Aorta (tissue), 5 donors: ENCODE measurements at regions not wholly inside any gene's neighbourhood (a gene's known extent, or its start where the extent isn't known, plus 50 kb on each side); places are given as distances from the start of the nearest gene placed in this dataset.

Source experiments
- ATAC-seq: fragments of 200-7000 bp; cut with Tn5 transposase; one replicate; pipeline ENCODE4 v1.9.1; 2022; ENCODE audit warnings: moderate library complexity; ENCODE audit not compliant: low FRiP score
- DNase-seq, 2 donors: peaks; one replicate each; pipeline ENCODE4 v3.0.0-alpha.2; 2020
- H3K27ac ChIP-seq, 2 donors: one replicate each; pipeline ENCODE4 v1.5.1; 2013; ENCODE audit warnings: low read length in 2 of 2, mild to moderate bottlenecking in 2 of 2, moderate library complexity in 2 of 2, control low read depth in 1 of 2, inconsistent platforms in 1 of 2, low read depth in 1 of 2
- H3K27me3 ChIP-seq, 2 donors: one replicate each; pipeline ENCODE4 v1.6.1; 2013; ENCODE audit warnings: control low read depth in 1 of 2, low read length in 1 of 2, mild to moderate bottlenecking in 1 of 2, moderate library complexity in 1 of 2; ENCODE audit not compliant: insufficient read depth in 2 of 2, control insufficient read depth in 1 of 2
- H3K36me3 ChIP-seq, 2 donors: one replicate each; pipeline ENCODE4 v1.6.1; 2013; ENCODE audit warnings: control low read depth in 1 of 2, low read length in 1 of 2, mild to moderate bottlenecking in 1 of 2; ENCODE audit not compliant: insufficient read depth in 2 of 2, control insufficient read depth in 1 of 2
- H3K4me1 ChIP-seq, 2 donors: one replicate each; pipeline ENCODE4 v1.6.1; 2013; ENCODE audit warnings: low read length in 2 of 2, control low read depth in 1 of 2, mild to moderate bottlenecking in 1 of 2, moderate library complexity in 1 of 2; ENCODE audit not compliant: insufficient read depth in 2 of 2, control insufficient read depth in 1 of 2
- H3K4me3 ChIP-seq, 2 donors: one replicate each; pipeline ENCODE4 v1.5.1; 2013; ENCODE audit warnings: low read length in 2 of 2, control low read depth in 1 of 2, mild to moderate bottlenecking in 1 of 2
- H3K9me3 ChIP-seq: one replicate; pipeline ENCODE4 v1.6.1; 2013; ENCODE audit warnings: mild to moderate bottlenecking, low read length; ENCODE audit not compliant: control insufficient read depth
- WGBS, 2 donors: extraction: QIAGEN DNeasy Blood & Tissue Kit; methylation state at CpG; one replicate each; pipeline ENCODE4 v1.1.7; 2013; 5-methylcytosine and 5-hydroxymethylcytosine counted together
- intact Hi-C, 2 donors: fragments of 100-400 bp; cut with DNase I; formaldehyde crosslinking; loops; one replicate each; pipeline versions ENCODE4 v1.14.2 to v1.15.0; 2022
- donor health status: healthy with polysubstance abuse.
- donor health status: Bipolar disorder and iron deficiency.
- donor health status: DM: no; HTN: no; CAD: no.
- donor health status: DM: no; HTN: no; CAD: no.
- donor health status: DM: yes; HTN: yes; CAD: no.

DNA sequence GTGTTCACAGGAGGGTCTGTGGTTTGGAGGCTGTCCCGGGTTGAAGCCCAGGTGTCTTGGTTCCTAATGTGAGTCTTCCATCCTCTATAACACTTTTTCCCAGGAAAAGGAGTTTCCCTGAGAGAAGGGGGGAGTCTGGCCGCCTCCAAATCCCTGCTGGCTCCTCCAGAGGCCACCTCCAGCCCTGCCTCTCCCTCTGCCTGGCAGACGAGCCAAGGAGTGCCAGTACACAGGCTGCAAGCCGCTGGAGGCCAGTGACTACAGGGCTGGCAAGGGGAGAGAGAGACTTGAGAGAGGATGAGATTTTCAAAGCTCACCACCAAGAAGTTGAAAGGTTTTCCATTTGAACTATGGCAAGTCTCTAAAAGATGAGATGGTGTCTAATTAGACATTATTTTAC lies 154.2 kb upstream of the ID2 start:
- Histone ChIP-seq H3K36me3 (no peaks in the 10 kb centered on the region), H3K9me3 (peaks cover under 1% of the 10 kb centered on the region), H3K27ac (no peak overlapping the region), H3K4me3 (no peak overlapping the region), H3K4me1 (no peaks in the 10 kb centered on the region), H3K27me3 (no peaks in the 10 kb centered on the region)
- intact Hi-C loops = no loop called here
- DNase-seq = no peak
- WGBS, 2 donors = 75 to 78% methylated on average over 4 of the region's 4 CpGs
- ATAC-seq = no peak

DNA sequence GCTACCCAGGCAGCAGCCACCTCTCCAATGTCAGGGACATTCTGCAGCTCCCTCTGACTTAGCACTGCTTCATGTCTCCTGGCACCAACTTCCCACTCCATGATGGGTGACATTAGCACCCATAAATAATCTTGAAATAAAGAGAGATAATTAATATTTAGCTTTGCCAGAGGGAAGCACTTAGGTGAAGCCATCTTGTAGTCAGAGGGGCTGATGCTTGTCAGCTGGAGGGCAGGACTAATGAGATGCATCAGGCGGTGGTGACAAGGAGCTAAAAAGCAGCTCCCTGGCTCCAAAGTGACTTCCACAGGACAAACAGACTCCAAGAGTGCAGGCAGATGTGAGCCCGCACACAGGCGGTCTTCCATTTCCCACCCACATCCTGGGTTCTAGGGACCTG lies 153.0 kb upstream of the ID2 start:
- no peak for DNase-seq

DNA sequence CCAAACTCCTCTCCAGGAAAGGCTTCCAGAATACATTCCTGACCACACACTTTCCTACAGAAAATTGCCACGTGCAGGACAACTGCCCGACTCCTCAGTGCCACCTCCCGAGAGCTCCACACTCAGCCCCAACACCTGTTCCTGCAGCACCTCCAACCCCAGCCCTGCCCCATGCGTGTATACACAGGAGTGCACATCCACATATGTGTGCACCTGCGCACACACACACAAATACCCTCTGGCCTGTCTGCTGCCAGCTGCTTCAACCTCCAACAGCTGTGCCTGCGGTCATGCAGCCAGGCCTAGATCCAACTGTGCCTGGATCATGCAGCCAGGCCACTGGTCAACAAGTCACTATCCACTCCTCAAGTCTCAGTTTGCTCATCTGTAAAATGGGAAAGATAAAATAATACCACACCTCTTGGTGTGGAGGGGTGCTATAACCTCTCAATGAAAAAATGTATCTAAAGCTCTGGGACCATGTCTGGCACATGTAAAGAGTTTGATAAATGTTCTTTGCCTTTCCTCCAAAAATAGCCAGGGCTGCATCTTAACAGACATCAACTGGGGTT lies 152.1 kb upstream of the ID2 start:
- H3K4me3 ChIP-seq = no peak overlapping the region
- intact Hi-C loops = no loop called here
- WGBS, 2 donors = 92 to 95% methylated on average over 6 of the region's 6 CpGs
- H3K9me3 ChIP-seq = peaks cover 1% of the 10 kb centered on the region
- no peaks in the 10 kb centered on the region for H3K36me3 ChIP-seq
- no peak overlapping the region for H3K27ac ChIP-seq
- no peak for DNase-seq
- no peaks in the 10 kb centered on the region for H3K27me3 ChIP-seq
- ATAC-seq = no peak
- H3K4me1 ChIP-seq = no peaks in the 10 kb centered on the region

More for the DNA sequence above, 153.0 kb upstream of the ID2 start:
- ATAC-seq = no peak
- WGBS, 2 donors = 98% methylated on average over 3 of the region's 3 CpGs
- Histone ChIP-seq H3K4me3 (no peak overlapping the region), H3K36me3 (no peaks in the 10 kb centered on the region), H3K4me1 (no peaks in the 10 kb centered on the region), H3K27me3 (no peaks in the 10 kb centered on the region), H3K9me3 (peaks cover 1% of the 10 kb centered on the region), H3K27ac (no peak overlapping the region)
- intact Hi-C loops = no loop called here

DNA sequence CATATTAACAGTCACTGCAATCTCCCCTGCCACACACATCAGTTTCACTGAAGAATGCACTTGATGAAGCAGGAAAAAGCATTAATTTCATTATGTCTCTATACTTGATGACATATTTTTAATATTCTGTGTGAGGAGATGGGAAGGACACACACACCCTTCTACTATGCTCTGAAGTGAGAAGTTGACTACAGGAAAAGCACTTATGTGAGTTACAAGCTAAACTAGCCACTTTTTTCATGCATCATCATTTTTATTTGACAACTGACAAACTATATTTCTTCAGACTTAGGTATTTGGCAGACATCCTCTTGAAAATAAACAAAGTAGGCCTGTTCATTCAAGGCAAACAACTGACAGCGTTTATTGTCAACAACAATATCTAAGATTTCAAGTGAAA lies 150.4 kb upstream of the ID2 start:
- WGBS, 2 donors = 93 to 97% methylated on average over 1 of the region's 1 CpG
- Histone ChIP-seq H3K27me3 (no peaks in the 10 kb centered on the region), H3K9me3 (peaks cover 1% of the 10 kb centered on the region), H3K4me3 (no peak overlapping the region), H3K36me3 (no peaks in the 10 kb centered on the region), H3K4me1 (no peaks in the 10 kb centered on the region), H3K27ac (no peak overlapping the region)
- intact Hi-C loops = no loop called here
- ATAC-seq = no peak
- no peak for DNase-seq

DNA sequence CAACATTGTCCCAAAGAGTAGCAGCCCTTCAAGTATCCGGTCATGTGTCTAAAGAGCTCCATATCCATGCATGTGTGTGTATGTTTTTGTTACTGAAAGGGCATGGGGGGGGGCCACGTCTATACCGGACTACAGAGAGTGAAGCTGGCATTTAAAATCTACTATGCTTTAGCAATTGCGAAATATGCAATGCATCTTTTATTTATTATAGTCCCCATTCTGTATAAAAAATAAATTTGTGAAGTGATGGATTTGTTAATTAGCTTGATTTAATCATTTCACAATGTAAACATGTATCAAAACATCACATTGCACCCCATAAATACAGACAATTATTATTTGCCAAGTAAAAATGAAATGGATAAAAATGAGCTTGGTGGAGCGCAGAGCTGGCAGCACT lies 149.4 kb upstream of the ID2 start:
- Histone ChIP-seq H3K9me3 (peaks cover 1% of the 10 kb centered on the region), H3K4me1 (no peaks in the 10 kb centered on the region), H3K4me3 (no peak overlapping the region), H3K27ac (no peak overlapping the region), H3K27me3 (no peaks in the 10 kb centered on the region), H3K36me3 (no peaks in the 10 kb centered on the region)
- DNase-seq (peak in 1 of 2 donors; percentile 7), ATAC-seq (no peak)
- 90 to 91% methylated on average over 5 of the region's 5 CpGs for WGBS, 2 donors
- intact Hi-C loops = no loop called here

DNA sequence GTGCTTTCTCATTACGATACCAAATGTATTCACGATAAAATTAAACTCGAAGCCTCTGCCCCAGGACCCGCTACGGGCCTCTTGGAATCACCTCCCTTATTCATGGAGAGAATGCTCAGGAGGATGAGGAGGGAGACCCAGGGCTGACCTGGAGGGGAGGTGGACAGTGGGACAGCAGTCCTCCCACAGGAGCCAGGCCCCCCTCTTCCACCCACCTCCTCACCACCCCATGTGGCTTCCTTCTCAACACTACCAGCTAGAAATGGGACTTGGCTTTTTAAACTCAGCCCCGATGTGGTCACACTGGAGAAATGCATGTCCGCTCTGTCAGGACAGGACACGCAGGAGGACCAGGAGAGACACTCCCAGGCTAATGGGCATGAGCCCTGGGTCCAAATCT lies 147.9 kb upstream of the ID2 start:
- Histone ChIP-seq H3K4me1 (no peaks in the 10 kb centered on the region), H3K9me3 (peaks cover 1% of the 10 kb centered on the region), H3K4me3 (no peak overlapping the region), H3K36me3 (no peaks in the 10 kb centered on the region), H3K27ac (no peak overlapping the region), H3K27me3 (no peaks in the 10 kb centered on the region)
- 97% methylated on average over 8 of the region's 8 CpGs for WGBS, 2 donors
- DNase-seq (peak; percentile 43 to 54), ATAC-seq (no peak)
- intact Hi-C loops = no loop called here

DNA sequence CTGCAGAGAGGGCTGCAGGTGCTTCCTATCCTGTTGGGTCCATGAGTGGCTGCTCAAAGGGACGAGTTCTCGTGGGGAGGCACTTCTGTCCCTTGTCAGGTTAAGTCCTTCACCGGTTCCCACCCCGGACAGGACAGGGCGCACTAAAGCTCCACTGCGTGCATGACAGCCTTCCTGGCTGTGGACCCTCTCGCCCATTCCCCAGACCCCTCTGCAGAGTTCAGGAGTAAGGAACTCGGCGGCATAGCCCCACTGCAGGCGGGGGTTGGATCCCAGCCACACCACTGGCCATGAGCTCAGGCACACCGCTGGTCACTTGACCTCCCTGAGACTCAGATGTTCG lies 147.5 kb upstream of the ID2 start:
- intact Hi-C loops = no loop called here
- 94% methylated on average over 12 of the region's 12 CpGs for WGBS, 2 donors
- Histone ChIP-seq H3K4me1 (no peaks in the 10 kb centered on the region), H3K4me3 (no peak overlapping the region), H3K36me3 (no peaks in the 10 kb centered on the region), H3K27me3 (no peaks in the 10 kb centered on the region), H3K9me3 (peaks cover 1% of the 10 kb centered on the region), H3K27ac (no peak overlapping the region)
- ATAC-seq (no peak), DNase-seq (peak in 1 of 2 donors; percentile 42)

DNA sequence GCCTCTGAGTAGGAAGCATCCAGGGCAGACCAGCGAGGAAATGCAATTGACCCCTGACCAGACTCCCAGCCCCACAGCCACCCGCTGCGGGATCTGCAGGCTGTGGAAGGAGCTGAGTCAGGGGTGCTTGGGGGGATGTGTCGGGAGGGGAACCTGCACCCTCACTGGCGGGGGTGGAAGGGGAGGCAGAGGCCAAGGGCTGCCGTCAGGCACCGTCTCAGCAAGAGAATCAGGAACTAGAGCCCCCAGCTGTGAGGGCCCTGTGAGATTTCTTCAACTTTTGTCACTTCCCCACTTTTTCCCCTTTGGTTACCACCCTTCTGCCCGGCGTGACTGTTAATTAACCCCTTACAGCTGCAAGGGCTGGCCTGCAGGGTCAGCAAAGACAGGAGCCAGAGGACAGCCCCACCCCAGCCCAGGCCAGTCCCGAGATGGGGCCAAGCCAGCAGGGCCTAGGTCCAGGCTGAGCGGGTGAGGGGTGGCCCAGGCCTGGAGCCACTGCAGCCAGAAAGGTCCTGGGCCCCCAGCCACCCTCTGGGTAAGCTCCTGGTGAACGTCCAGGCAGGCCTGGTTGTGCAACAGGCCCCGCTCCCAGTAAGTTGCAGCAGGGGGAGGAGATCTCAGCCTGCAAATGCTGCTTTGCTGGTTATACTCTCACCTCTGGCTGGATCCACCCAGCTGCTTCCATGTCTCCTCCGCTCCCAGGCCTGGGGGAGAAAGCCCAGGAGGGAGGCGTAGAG lies 147.0 kb upstream of the ID2 start:
- intact Hi-C loops = no loop called here
- no peak overlapping the region for H3K27ac ChIP-seq
- H3K9me3 ChIP-seq = peaks cover 1% of the 10 kb centered on the region
- H3K36me3 ChIP-seq = no peaks in the 10 kb centered on the region
- ATAC-seq = peak; percentile 81
- H3K27me3 ChIP-seq = no peaks in the 10 kb centered on the region
- H3K4me1 ChIP-seq = no peaks in the 10 kb centered on the region
- DNase-seq = peak; percentile 83 to 93
- H3K4me3 ChIP-seq = no peak overlapping the region
- WGBS, 2 donors = 52 to 54% methylated on average over 15 of the region's 15 CpGs

DNA sequence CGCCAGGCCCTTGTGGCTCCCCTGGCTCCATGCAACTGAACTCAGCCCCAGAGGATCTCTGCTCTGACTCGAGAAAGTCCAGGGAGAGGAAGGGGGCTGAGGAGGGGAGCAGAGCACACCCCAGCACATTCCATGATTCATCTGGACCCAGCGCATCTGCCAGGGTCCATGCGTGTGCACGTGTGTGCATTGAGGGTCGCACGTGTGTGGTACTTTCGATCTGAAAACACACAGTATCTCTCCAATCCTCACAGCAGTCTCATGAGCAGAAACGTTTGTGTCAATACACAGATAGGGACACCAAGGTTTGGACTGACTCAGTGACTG lies 146.4 kb upstream of the ID2 start:
- DNase-seq (no peak), ATAC-seq (no peak)
- no peaks in the 10 kb centered on the region for H3K4me1 ChIP-seq
- WGBS, 2 donors = 63 to 68% methylated on average over 9 of the region's 9 CpGs
- H3K9me3 ChIP-seq = peaks cover 1% of the 10 kb centered on the region
- intact Hi-C loops = no loop called here
- H3K27ac ChIP-seq = no peak overlapping the region
- H3K4me3 ChIP-seq = no peak overlapping the region
- H3K27me3 ChIP-seq = no peaks in the 10 kb centered on the region
- H3K36me3 ChIP-seq = no peaks in the 10 kb centered on the region
